GM21786 (cell line): ENCODE measurements at regions not wholly inside any gene's neighbourhood (a gene's known extent, or its start where the extent isn't known, plus 50 kb on each side); places are given as distances from the start of the nearest gene placed in this dataset.

ENCODE experiments used
- ATAC-seq: cut with Tn5 transposase; IDR thresholded peaks from one replicate; pipeline ENCODE4 v1.9.1; 2021; ENCODE audit not compliant: unreplicated experiment

DNA sequence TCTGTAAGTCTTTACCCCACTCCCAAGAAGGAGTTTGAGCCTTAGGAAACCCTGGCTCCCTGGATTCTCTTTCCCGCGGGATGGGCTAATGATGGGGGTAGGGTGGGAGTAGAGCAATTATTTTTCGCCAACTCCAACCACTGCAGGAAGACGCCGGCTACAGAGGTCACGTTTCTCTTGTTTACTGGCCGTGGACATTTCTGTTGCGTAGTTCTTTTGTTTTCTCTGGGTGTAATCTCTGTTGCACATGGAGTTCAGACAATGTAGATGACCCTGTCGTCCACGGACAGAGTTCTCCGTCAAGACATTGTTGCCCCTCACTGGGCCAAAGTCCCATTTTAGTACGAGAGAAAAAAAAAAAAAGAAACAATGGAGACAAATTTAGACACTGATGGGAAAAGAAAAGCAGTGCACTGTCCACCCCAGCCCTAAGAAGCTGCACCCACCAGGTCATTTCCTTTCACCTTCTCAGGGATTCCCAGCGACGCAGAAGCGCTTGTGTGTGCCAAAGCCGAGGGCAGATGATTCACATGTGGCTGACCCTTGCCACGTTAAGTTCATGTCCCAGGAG lies 133.9 kb upstream of the ARGLU1 start:
- no peak for ATAC-seq

DNA sequence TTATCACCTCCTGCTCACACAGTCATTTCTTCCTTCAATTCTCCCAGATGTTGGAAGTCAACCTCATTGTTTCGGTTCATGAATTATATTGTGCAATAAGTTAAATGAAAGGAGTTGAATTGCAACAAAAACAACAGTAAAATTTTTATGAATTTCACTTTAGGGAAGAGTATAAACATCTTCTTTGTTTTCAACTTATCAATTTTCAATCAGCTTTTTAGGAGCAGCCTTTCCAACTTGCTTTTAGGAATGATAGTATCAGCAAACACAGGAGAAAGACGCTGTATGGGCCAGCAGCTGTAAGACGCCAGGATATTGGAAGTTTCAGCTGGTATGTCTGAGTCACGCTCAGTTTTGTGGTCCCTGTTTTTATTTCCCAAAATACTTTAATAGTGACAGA lies 132.5 kb upstream of the ARGLU1 start:
- ATAC-seq, result no peak

DNA sequence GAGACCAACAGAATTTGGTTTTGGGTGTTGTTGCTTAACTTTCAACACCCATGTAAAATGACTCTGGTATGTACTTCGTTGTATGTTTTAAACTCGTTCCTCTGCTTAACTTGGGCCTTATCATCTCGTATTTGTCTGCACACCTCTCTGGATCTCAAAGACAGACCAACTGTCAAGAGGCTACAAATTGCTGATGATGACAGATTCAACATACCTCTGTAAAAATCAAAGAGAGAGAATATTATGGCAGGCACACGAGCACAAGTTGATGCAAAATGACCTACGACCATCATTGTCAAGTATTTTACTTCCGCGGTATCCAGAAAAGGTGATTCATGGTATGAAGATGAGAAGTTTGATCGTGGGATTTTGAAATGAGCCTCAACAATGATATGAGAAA lies 132.1 kb upstream of the ARGLU1 start:
- no peak for ATAC-seq

DNA sequence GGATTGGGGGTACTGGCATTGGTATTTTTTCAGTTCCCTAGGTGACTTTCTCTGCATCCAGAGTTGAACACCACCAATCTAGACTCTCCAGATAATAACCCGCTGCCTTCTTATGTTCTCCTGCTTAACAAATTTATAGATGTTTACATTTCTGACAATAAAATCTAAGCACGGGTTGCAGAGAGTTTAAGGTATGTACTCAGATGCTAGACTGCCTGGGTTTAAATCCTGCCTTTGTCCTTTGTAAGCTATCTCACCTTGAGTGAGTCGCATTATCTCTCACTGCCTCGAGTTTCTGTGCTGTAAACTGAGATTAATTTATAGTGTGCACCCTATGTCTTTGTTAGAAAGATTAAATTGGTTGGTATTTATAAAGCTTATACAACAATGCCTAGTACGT lies 131.4 kb upstream of the ARGLU1 start:
- ATAC-seq, result no peak

GRCh38 chr13:106696719-106697118 lies 128.8 kb upstream of the ARGLU1 start:
- ATAC-seq, result no peak

GRCh38 chr13:106696140-106696539 lies 128.2 kb upstream of the ARGLU1 start:
- no peak for ATAC-seq

GRCh38 chr13:106695139-106695538 lies 127.2 kb upstream of the ARGLU1 start:
- no peak for ATAC-seq

- ATAC-seq, result no peak
These were observed 123.9 kb upstream of the ARGLU1 start for GRCh38 chr13:106691861-106692260.

GRCh38 chr13:106691341-106691740 lies 123.4 kb upstream of the ARGLU1 start:
- ATAC-seq, result no peak

- no peak for ATAC-seq
These were observed 122.8 kb upstream of the ARGLU1 start for GRCh38 chr13:106690779-106691178.

DNA sequence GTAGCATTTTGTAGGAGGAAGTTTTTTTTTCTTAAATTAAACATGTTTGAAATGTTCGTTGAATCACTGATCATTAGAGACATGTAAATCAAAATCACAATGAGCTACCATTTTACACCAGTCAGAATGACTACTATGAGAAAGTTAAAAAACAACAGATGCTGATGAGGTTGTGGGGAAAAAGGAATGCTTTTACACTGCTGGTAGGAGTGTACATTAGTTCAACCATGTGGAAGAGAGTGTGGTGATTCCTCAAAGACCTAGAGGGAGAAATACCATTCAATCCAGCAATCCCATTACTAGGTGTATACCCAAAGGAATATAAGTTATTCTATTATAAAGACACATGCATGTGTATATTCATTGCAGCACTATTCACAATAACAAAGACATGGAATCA lies 122.0 kb upstream of the ARGLU1 start:
- ATAC-seq, result no peak

DNA sequence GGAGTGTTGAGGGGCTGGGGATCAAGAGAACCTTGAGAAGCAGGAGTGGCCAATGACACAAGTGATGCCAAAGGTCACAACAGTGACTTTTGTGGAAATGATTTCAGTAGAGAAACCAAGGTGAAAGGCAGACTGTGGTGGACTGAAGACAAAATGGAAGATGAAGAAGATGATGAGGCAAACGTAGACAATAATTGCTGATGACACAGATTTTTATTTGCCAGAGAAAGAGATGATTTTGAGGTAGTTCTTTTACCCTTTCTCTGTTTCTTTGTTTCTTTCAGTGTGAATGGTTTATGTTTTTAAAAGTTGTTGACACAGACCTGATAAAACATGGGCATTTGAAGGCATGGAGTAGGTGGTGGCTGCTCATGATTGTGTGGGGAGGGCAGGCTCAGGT lies 121.0 kb upstream of the ARGLU1 start:
- ATAC-seq, result no peak

GRCh38 chr13:106686163-106686562 lies 118.2 kb upstream of the ARGLU1 start:
- no peak for ATAC-seq

- no peak for ATAC-seq
These were observed 117.2 kb upstream of the ARGLU1 start for GRCh38 chr13:106685143-106685542.

- ATAC-seq, result no peak
These were observed 116.0 kb upstream of the ARGLU1 start for GRCh38 chr13:106683918-106684317.

- ATAC-seq, result no peak
These were observed 115.2 kb upstream of the ARGLU1 start for GRCh38 chr13:106683179-106683578.

- ATAC-seq, result no peak
These were observed 114.1 kb upstream of the ARGLU1 start for GRCh38 chr13:106681997-106682396.

DNA sequence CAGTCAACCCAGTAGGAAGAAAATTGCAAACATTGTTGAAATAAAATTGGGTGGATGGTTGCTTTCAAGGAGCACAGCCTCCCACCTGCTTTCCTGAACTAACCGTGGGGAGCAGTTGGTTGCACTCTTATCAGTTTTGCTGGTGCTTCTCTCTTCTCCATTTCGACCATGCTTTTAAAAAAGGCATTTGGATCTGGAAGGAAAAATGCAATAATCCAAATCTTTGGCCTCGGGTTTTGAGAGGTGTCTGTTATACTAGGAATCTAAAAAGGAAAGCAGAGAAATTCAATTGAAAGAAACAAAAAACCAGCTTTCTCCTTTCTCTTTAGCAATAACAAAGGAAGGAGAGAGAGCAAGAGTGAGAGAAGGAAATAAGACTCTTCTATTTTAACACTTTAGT lies 113.6 kb upstream of the ARGLU1 start:
- no peak for ATAC-seq

DNA sequence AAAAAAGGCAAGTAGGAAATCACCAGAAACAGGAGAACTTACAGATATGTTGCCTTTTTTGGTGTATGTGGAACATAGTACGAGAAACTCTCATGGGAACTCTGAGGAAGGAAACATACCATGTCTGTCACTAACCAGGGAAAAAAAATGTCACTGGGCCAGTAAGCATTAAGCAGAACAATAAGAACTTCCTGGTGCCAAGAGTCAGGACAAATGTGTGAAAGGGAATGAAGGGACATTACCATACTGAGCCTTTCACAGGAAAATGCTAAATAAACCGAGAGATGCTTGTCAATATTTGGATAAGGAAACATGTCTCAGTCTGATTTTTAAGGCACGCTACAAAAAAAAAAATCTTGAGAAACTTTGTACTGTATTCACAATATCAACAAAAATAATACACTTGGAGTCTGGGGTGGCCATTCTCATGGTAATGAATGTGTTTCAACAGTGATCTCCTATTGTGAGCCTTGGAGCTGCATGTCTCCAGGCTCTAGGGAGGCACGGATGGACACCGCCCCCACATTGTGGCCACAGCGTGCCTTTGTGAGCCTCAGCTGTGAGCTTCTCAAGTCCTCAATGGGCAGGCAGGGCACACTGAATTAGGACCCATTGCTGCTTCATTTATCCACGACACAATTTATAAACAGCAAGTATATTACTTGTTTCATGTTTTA lies 113.0 kb upstream of the ARGLU1 start:
- no peak for ATAC-seq

- ATAC-seq, result no peak
These were observed 110.9 kb upstream of the ARGLU1 start for GRCh38 chr13:106678646-106679418.

DNA sequence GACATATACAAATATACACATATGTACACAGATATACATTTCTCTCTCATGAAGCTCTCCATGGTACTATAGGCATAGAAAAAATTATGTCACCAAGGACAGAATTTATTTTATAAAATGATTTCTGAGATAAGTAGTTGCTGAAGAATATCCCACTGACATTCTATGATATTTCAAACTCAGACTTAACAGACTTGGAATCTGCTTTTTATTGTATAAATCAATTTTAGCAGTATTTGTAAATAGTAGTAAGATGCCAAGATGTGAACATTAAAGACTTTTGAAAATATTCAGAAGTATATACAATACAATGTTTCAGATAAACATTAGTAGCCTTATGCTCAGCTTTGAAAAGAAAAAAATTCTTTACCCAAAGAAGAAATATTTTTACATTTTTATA lies 107.4 kb upstream of the ARGLU1 start:
- ATAC-seq, result no peak
